ENCODE measurements at regions not wholly inside any gene's neighbourhood (a gene's known extent, or its start where the extent isn't known, plus 50 kb on each side); places are given as distances from the start of the nearest gene placed in this dataset.

GRCh38 chr7:26526265-26526587, 234.6 kb downstream of the SNX10 start:
- no peak for TF ChIP-seq POLR2A (IDR thresholded peaks at IDR 0.05; ENCODE audit: control extremely low read depth in 1 of 2, low read depth in 2 of 2, low read length in 2 of 2)
- no peak for TF ChIP-seq POLR2AphosphoS5 (IDR thresholded peaks at IDR 0.05; ENCODE audit: low read depth, low read length)
- TF ChIP-seq CTCF (IDR thresholded peaks at IDR 0.05; ENCODE audit: control extremely low read depth in 1 of 3, insufficient read depth in 1 of 3, low read depth in 1 of 3, low read length in 3 of 3), result no peak
- TF ChIP-seq, protein P1, sequence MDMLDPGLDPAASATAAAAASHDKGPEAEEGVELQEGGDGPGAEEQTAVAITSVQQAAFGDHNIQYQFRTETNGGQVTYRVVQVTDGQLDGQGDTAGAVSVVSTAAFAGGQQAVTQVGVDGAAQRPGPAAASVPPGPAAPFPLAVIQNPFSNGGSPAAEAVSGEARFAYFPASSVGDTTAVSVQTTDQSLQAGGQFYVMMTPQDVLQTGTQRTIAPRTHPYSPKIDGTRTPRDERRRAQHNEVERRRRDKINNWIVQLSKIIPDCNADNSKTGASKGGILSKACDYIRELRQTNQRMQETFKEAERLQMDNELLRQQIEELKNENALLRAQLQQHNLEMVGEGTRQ (IDR thresholded peaks at IDR 0.05; ENCODE audit: low read length), result no peak
- TF ChIP-seq, protein P2, sequence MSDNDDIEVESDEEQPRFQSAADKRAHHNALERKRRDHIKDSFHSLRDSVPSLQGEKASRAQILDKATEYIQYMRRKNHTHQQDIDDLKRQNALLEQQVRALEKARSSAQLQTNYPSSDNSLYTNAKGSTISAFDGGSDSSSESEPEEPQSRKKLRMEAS (IDR thresholded peaks at IDR 0.05), result no peak
- no peak for TF ChIP-seq JUND (IDR thresholded peaks at IDR 0.05; ENCODE audit: low read length)
- TF ChIP-seq RFX5 (IDR thresholded peaks at IDR 0.05; ENCODE audit: borderline replicate concordance, low read depth, low read length), result no peak
